ENCODE measurements at regions not wholly inside any gene's neighbourhood (a gene's known extent, or its start where the extent isn't known, plus 50 kb on each side); places are given as distances from the start of the nearest gene placed in this dataset.

DNA sequence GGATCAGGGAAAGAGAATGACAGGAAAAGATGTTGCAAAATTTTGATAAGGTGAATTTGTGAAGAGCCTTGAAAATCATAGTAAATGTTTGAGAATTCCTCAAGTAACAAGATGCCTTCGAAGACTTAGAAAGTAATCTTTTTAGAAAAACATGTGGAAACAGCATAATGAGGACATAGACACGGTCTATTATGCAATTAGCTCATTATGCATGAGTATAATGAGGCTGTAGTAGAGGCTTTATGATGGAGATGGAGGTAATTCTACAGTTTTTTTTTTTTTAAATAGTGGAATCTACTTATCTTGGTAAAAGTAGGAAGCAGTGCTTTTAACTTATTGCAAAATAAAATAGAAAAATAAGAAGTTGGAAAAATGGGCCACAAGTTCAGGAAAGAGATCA is 1329.1 kb upstream of the SPRY2 start:
- TF ChIP-seq, protein P1, sequence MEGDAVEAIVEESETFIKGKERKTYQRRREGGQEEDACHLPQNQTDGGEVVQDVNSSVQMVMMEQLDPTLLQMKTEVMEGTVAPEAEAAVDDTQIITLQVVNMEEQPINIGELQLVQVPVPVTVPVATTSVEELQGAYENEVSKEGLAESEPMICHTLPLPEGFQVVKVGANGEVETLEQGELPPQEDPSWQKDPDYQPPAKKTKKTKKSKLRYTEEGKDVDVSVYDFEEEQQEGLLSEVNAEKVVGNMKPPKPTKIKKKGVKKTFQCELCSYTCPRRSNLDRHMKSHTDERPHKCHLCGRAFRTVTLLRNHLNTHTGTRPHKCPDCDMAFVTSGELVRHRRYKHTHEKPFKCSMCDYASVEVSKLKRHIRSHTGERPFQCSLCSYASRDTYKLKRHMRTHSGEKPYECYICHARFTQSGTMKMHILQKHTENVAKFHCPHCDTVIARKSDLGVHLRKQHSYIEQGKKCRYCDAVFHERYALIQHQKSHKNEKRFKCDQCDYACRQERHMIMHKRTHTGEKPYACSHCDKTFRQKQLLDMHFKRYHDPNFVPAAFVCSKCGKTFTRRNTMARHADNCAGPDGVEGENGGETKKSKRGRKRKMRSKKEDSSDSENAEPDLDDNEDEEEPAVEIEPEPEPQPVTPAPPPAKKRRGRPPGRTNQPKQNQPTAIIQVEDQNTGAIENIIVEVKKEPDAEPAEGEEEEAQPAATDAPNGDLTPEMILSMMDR (IDR thresholded peaks at IDR 0.05), result no peak
- no peak for TF ChIP-seq POLR2A (IDR thresholded peaks at IDR 0.05)

All from upper lobe of left lung (tissue), 4 donors.